EL (cell line): ENCODE measurements at regions not wholly inside any gene's neighbourhood (a gene's known extent, or its start where the extent isn't known, plus 50 kb on each side); places are given as distances from the start of the nearest gene placed in this dataset.

ENCODE experiments used
- DNase-seq: peaks from one replicate; pipeline ENCODE4 v3.0.0-alpha.2; 2016

DNA sequence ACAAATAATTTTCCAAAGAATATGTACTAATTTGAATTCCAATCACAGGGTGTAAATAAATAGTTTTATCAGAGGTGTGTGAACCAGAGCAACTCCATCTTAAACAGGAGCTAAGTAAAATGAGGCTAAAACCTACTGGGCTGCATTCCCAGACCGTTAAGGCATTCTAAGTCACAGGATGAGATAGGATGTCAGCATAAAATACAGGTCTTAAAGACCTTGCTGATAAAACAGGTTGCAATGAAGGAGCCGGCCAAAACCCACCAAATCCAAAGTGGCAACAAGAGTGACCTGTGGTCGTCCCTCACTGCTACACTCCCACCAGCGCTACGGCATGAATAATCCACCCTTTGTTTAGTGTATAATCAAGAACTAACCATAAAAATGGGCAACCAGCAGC lies 291.7 kb upstream of the SEMA3D start:
- DNase-seq, result no peak

DNA sequence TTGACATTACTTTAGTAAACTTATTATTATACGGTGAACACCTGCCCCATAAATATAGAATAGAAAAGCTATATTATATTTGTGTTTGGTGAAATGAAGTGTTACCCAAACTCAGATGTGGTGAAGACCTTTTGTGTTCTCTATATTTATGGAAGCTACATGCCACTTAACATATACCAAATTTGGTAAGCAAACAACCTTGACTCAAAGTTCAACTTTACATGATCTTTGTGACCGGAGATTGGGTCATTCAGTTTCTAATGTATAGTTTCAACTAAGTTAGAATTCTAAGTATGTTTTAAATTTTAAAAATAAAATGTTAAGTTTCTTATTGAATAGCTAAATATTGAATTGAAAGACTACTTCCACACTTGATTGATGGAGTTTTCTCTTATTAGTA lies 288.6 kb upstream of the SEMA3D start:
- no peak for DNase-seq

DNA sequence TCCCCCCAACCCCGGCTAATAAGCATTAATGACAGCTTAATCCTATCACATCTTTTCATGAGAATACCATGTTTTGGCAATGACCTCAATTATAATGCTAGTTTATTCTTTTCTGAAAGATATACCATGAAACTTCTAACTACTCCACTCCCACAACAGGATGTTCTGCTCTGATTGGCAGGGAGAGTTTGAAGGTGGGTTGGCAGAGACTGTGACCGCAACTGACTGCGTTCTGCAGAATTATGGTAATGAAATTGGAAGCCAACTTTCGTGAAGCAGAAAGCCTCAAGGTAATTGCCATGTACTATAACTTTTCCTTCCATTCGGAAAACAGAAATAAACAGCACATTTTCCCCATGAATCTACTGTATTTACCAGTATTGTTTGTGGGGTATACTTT lies 288.2 kb upstream of the SEMA3D start:
- DNase-seq, result no peak

DNA sequence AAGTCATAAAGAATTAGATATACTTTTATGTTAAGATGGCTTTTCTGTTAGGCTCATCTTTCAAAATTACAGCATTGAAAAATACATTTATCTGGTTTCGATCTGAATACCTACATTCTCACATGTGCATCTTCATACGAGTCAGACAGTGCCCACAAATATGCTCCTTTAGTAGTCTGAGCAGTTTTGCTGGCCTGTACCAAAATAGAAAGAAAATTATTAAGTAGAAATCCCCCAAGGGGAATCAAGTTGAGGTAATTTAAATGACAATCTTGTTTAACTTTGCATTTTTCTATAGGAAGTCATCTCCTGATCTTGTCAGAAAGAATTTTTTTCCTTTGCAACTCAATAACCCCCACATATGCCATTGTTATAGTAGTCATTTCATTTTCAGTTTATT lies 287.4 kb upstream of the SEMA3D start:
- DNase-seq, result peak; percentile 81

DNA sequence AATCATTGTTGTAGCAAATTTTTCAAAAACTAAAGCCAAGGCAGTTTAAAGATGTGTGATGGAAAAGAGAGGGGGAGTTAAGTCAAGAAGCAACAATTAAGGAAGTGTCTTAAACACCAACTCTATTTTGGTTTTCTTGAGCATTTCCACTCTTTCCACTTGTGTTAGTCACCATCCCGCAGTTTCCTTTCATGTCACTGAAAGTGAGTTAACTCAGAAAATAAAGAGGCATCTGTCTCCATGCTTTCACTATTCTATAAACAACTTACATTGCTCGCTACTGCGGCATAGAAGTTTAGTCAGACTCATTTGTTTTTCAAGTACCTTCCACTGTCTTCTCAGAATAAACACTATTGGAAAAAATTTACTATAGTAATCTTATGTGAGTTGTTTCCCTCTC lies 284.9 kb upstream of the SEMA3D start:
- peak; percentile 54 for DNase-seq

DNA sequence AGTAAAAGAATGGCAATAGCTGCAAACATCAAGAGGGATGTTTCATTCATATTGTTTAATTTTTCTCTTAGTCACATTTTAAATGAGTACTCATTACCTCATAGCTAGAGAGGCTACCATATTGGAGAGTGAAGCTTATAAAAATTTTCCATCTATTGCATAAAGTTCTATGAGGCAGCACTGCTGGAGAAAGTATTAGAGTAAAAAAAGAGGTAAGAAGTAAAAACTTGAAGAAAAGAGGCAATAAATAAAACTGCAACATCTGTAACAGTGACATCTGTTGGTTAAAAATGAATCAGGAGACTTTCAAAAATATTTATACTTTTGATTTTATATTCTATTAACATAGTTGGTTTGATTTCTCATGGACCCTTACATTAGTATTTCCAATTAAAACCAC lies 284.5 kb upstream of the SEMA3D start:
- DNase-seq, result no peak

DNA sequence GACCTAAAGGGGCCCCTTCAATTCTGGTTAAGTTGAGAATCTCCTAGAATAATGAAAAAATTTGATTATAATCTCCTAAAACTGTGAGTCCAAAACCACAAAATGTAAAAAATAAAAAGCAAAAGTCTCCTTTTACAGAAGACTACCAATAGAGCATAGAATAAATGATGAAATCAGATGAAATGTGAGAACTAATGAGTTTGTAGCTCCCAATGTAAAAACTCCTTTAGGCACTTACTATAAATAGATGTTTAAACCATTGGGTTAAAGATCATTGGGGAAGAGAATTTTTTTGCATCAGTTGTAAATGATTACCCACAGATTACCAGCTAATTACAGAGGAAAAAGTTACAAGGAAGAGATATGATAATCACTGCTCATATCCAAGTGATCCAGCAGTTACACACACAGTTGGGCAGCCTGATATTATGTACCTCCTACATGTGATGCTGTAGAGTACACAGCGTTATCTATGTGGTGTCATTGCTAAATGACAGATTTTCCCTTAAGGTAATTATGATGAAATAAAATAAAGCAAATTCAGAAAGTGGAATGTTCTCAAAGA lies 282.7 kb upstream of the SEMA3D start:
- no peak for DNase-seq

DNA sequence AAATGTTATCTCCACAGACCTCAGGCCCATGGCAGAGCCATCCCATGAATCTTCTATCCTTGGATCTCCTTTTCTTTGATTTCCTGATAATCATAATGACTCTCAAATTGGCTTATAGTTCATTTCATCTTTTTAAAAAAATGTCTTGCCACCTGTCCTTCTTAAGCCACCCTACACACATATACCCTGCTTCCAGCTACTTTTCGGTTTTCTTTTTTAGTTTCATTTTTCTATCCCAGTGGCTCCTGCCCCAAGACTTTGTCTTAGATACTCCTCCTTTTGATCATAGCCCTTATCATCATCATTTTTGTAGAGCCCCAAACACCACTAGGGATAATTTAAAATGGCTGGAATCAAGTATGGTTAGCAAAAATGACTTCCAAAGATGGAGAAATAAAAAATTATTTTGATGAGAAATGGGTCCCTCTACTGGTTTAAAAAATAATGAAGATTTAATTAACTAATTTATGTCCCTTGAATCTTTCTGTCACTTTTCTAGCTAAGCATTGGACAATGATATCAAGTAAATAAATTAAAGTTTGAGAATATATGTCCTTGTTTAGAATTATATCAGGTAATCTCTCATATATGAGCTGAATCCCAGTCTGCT lies 277.3 kb upstream of the SEMA3D start:
- DNase-seq, result no peak

DNA sequence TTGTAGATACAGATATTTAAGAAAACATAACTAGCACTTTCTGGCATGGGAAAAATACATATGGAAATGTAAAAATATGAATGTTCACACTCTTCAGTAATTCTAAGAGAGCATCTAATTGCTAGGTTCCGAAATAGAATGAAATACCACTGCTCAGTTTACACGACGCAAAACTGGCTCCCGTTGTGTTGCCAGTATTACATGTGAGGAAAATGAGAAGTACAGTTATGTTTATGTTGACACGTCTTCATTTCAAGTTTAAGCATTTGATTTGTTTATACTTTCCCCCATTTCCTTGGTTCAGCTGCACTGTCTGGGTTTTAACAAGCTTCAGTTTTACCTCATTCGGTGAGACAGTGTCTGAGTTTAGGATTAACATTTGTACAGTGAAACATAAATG lies 275.8 kb upstream of the SEMA3D start:
- DNase-seq, result no peak

DNA sequence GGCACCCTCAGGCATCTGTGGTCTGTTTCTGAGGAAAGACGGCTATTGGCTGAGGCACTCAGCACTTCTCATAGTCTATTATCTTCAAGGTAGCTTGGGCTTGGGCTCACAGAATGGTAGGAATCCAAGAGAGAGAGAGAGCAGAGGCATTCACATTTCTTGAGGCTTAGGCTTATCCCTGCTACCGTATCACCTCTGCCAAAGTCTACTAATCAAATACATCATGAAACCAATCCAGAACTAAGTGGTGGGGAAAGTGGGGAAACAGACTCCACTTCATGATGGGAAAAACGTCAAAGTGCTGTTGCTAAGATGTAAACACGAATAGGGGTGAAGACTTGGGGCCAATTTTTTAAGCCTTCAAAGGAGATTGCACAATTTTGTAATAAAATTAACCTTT lies 271.1 kb upstream of the SEMA3D start:
- DNase-seq, result no peak

DNA sequence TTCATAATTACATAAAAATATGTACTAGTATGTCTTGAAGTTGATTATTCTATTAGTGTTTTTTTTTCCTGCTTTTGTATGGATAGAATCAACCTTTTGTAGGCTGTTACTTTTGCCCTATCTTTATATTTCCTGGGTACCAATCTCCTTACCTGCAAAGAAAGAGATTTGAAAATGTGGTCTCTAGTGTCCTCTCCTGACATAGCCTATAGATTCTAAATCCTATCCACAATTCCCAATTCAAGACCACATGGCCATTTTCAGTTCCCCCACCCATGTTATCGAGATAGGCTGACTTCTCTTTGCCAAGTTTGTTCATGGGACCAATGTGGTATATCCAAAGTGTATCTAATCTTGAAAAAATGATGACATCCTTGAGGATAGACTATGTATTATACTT lies 269.4 kb upstream of the SEMA3D start:
- DNase-seq, result no peak

DNA sequence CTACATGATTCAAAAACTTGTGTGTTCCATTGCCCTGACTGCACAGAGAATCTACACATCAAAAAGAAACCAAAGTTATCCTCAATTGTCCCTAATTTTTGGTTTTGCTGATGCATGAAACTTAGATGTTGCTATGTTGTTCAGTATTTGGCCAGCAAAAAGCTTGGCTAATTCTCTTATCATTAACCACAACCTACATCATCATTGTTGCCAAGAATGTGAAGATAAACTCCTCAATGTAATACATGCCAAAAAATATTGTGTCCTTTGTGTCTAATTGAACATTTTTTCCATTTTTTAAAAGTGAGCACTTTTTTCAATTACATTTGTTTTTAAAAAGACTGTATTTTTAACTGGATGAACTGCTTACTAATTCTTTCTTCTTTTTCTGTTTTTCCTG lies 268.0 kb upstream of the SEMA3D start:
- DNase-seq, result peak; percentile 16

DNA sequence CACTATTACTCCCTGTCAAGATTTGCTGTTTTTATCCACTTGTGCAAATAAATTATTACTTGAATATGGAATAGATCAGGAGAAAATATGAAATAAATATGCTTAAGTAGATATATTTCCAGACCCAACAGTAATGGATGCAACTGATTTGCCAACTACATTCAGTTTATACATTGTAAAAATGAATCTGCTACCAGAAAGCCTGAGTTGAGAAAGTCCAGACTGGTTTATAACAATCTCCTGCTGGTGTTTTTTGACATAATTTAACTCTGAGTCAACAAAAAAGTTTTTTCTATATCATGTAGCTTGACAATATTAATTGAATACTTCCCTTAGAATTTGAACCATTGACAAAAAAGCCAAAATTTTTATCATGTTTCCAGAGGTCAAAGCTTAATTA lies 265.8 kb upstream of the SEMA3D start:
- DNase-seq, result no peak

DNA sequence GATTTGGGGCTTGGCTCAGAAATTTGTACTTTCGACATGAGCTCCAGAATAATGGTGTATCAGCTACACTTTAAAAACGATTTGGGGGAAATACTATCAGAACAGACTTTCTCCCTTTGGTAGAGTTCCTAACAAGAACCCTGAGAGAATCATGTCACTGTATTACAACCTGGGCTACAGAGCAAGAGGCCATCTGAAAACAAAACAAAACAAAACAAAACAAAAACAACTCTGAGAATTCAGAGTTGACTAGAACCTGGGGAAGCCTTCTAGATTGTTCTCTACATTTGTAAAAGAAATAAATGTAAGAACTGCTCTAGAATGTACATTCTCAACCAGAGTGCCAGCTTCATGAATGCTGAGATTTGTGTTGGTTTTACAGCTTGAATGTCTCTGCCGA lies 262.6 kb upstream of the SEMA3D start:
- no peak for DNase-seq

DNA sequence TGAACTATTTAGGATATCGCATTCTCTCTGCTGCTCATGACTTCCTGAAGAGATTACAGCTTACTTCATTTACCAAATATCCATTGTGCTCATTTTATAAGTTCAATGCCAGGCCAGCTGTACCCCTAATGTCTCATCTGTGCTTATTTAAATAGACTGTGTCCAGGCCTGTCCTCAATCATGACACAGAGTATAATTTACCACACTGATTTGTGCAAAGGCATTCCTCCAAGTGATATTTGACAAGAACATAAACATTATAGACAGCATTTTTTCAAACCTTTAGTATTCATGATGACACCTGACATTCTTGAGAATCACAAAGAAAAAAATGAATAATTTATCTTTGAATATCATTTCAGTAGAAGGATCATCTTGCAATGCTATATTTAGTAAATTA lies 260.1 kb upstream of the SEMA3D start:
- DNase-seq, result no peak

DNA sequence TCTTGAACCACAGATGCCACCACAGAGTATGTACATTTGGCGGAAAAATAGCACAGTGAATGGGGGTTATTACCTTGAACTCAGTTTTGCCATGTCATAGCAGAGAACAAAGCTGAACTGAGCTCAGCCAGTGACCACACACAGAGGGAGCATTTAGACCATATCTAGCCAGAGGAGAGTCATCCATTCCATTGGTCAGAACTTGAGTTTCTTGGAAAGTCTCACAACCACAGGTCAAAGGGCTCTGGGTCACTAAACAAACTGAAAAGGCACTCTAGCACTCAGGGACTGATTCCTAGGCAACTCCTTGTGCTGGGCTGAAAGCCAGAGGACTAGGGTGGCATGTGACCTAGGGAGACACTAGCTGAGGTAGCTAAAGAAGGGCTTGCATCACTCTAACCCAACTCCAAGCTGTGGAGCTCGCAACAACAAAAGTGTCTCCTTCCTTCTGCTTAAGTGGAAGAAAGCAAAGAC lies 239.7 kb upstream of the SEMA3D start:
- DNase-seq, result peak; percentile 35

DNA sequence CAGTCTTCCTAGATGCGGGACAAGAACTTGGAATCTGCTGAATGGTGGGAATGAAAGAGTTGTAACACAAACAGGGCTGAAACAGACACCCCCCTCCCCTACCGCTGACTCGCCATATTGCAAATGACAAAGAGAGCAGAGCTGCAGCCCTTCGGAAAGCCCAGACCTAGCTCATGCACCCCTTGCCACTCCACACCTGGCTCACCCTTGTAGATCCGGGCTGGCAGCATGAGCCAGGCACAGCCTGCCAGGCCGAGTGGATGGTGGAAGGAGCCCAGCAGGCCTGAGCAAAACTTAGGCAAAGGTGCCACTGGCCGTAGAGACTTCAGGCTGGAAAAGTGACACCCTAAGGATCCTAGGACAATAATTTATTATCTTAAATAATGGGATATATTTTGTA lies 237.4 kb upstream of the SEMA3D start:
- no peak for DNase-seq

DNA sequence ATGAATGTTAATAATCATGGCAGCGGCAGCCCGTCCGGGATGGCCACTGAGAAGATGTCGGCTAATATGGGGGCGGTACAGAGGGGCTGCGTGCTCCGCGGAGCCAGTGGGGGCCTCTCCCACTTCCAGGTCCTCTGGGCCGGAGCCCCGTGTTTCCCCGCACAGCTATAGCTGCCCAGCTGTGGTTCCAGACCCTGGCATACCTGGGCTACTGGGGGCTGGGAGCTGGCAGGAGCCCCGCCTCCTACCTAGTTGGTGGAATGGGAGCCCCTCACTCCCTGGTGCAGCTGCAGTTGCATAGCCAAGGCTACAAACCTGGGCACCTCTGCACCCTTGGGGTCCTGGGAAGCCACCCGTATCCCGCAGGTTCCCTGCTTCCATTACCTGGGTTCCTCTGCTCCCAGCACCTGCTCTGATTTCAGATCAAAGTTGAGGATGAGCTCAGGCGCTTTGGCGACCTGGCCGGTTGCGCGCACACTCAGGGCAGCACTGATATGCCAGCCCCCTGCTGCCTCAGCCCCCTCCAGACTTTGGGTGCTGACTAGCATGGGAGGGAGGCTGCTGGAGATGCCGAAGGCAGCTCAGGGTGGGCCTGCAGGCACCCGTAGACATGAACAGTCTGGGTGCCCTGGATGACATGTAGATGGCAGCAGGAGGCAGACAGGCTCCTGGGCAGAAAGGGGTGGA lies 236.5 kb upstream of the SEMA3D start:
- no peak for DNase-seq

DNA sequence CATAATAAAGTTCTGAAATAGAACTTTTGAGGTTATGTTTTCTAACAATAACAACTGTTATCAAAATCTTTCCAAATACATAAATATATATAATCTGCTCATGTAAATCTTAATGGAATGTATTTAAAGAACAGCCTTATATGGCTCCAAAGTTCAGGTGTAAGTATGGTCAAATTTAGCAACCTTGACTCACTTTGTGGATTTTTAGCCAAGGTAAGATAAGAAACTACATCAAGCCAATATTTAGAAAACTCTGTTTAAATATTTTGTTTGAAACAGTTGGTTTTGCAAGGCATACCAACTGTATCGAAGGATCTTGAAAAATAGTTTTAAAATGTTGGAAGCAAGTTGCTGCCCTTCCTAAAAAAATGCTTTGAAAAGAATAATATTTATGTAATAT lies 228.9 kb upstream of the SEMA3D start:
- no peak for DNase-seq

DNA sequence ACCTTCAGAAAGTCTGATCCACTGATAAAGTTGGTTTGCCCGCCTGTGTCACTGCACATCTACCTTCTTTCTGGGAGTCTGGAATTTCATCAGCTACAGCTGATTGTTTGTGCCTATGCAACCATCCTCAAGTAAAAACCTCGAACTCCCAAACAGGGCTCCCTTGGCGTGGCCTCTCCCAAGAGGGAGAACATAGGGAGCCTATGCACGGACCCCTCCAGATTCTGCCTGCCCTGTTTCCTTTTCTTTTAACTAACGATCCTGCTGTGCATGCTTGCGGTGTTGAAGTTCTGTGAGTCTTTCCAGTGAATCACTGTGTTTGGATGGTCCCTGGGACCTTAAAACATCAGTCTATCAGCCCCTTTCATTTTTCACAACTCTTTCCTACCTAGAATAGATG lies 226.9 kb upstream of the SEMA3D start:
- DNase-seq, result no peak

DNA sequence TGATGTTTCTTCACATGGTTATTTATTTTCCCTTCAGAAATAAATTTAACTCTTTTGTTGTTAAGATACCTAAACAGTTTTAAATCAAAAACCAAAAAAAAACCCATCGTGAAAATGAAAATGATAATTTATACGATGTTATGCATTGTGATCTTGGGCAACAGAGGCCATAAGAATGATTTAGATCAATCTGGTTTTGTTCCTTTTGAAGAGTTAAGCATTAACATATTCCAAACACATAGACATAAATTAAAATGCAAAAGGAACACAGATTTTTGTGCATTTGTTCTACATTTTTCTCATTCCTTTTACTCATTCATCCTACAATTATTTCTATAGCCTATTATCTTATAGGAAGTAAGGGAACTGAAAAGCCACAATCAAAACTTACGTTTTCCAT lies 226.1 kb upstream of the SEMA3D start:
- no peak for DNase-seq

DNA sequence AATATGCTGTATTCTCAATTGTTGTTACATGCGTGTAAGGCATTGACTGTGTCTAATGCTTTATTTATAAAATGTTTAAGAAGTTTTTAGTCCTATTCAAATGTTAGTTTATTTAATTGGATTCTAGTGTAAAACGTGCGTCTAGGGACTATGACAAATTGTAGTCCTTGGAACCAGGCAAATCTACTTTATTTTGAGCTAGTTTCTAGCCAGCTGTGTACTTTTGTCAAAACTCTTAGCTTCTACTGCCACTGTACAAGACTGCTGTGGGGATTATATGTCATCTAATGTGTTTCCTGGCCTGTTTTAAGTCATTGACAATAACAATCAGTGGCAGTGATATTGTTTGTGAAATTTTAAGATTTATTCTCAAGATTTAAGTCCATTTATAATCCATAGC lies 220.5 kb upstream of the SEMA3D start:
- DNase-seq, result no peak

DNA sequence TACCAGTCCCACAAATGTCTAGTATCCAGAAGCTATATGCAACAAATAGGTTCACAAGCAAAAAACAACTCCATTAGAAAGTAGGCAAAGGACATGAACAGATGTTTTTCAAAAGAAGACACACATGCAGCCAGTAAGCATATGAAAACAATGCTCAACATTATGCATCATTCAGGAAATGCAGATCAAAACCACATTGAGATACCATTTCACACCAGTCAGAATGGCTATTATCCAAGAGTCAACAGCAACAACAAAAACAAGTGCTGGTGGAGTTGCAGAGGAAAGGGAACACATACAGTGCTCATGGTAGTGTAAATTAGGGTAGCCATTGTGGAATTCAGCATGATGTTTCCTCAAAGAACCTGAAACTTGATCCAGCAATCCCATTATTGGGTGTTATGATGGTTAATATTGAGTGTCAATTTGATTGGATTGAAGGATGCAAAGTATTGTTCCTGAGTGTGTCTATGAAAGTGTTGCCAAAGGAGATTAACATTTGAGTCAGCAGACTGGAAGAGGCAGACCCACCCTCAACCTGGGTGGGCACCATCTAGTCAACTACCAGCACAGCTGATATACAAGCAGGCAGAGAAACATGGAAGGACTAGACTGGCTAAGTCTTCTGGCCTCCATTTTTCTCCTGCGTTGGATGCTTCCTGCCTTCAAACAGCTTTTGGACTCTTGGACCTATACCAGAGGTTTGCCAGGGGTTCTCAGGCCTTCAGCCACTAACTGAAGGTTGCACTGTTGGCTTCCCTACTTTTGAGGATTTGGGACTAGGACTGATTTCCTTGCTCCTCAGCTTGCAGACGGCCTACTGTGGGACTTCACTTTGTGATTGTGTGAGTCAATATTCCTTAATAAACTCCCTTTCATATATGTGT lies 218.4 kb upstream of the SEMA3D start:
- peak; percentile 10 for DNase-seq

DNA sequence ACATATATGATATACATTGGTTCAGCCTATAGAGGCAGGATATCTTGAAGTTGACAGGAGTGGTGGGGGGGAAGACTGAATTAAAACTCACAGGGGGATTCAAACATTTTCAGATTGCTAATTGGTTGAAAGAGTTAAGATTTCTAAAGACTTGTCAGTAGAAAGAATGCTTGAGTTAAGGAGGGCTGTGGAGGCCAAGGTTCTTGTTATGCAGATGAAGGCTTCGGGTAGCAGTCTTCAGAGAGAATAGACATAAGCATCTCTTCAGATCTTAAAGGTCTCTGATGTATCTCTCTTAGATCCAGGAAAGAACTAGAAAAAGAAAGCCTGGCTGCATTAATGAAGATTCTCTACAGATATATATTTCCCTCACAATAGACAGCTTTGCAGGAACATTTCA lies 209.8 kb upstream of the SEMA3D start:
- no peak for DNase-seq
